ENCODE measurements at regions not wholly inside any gene's neighbourhood (a gene's known extent, or its start where the extent isn't known, plus 50 kb on each side); places are given as distances from the start of the nearest gene placed in this dataset.

GRCh38 chr13:47418206-47418920, 521.5 kb upstream of the HTR2A start:
- no peak for DNase-seq

- DNase-seq, result no peak
Observed at GRCh38 chr13:47417485-47417884, 520.6 kb upstream of the HTR2A start.

DNA sequence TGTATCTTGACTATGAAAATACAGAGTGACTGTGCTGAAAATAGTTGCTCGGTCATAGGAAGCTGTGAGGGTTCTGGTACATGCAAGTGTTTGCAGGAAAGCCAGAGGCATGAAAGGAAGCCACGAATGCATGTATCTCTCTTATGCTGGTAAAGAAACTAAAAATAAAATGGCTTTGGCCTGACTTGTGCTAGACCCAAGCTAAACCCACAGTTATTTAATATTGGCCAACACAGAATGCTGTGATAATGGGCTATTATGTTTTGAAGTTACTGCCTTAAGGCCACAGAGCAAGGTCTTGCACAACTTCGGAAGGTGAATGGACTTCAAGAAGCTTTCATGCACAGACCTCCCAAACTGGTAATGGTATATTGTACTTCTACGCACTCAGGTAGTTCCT, 518.2 kb upstream of the HTR2A start:
- DNase-seq, result no peak

- no peak for DNase-seq
Observed at GRCh38 chr13:47413526-47413925, 516.7 kb upstream of the HTR2A start.

GRCh38 chr13:47413112-47413511, 516.3 kb upstream of the HTR2A start:
- DNase-seq, result no peak

- DNase-seq, result no peak
Observed at GRCh38 chr13:47409778-47410177, 512.9 kb upstream of the HTR2A start.

GRCh38 chr13:47408546-47409319, 511.9 kb upstream of the HTR2A start:
- DNase-seq, result no peak

DNA sequence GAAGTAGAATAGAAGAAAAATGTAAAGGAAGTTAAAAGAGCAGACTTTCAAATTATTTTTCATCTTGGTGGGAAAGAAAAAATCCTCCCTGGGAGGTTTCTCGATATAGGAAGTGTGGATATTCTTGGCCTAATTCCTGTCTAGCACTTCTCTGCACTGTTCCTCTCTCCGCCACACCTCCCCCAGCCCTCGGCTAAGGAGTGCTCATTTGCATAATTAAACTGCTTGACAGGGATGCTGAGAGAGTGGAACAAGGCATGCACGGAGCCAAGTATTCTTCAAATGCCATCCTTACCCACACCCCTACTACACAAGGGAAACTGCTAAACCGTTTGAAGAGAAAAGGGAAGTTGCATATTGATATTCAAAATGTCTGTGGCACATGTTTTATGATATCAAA, 511.0 kb upstream of the HTR2A start:
- no peak for DNase-seq

GRCh38 chr13:47399599-47399998, 502.7 kb upstream of the HTR2A start:
- no peak for DNase-seq

DNA sequence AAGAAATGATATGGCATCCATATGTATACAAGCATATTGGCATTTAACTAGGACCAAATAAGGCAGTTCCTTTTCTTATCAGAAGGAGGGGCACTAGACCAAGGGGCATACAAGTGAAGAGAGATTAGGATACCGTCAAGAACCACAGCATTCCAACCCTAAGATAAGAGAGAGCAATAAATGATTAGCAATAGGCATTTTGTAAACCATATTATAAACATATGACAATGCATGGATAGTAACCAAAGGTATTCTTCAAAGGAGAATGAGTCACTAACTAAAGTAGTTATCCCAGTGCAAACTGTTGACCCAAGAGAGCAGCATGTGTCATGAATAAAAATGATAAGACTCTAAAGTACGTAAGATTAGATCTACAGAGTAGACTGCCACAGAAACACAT, 500.9 kb upstream of the HTR2A start:
- DNase-seq, result no peak

- DNase-seq, result no peak
Observed at GRCh38 chr13:47396915-47397314, 500.1 kb upstream of the HTR2A start.

- DNase-seq, result no peak
Observed at GRCh38 chr13:47374741-47375140, 477.9 kb upstream of the HTR2A start.

- no peak for DNase-seq
Observed at GRCh38 chr13:47372751-47373150, 475.9 kb upstream of the HTR2A start.

- no peak for DNase-seq
Observed at GRCh38 chr13:47351798-47352197, 454.9 kb upstream of the HTR2A start.

DNA sequence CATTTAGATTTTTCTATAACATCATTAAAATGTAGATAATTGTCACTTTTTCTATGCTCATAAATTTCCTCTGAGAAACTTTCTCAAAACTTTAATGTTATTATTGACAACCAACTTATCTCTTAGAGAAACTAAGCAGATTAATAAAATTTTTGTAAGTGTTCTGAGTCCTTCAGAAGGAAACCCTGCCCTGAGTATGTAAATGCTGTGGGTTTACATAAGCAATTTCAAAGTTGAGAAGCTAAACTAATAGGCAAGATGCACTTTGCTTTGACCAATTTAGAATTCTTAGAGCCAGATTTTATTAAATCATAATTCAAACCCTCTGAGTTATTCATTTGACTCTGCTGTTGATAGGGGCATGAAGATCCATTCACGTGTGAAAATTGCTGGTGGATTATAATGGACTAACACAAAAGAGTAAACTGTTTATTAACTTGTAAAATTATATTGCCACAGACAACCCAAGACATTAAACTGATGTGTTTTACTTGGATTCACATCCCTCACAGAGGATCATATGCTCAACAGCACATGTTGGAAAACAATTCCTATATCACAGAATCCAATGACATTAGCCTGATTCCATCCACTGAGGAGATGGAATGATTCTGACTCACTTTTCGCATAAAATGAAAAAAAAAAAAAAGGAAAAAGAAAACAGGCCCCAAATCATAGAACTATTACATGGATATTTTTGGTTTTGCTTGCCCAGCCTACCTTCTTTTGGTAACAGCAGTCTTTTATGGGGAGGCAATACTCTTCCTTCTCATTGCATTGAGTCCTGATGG, 453.7 kb upstream of the HTR2A start:
- DNase-seq, result no peak

GRCh38 chr13:47349211-47349610, 452.4 kb upstream of the HTR2A start:
- no peak for DNase-seq

- no peak for DNase-seq
Observed at GRCh38 chr13:47337781-47338507, 441.1 kb upstream of the HTR2A start.

GRCh38 chr13:47334173-47334572, 437.3 kb upstream of the HTR2A start:
- DNase-seq, result no peak

GRCh38 chr13:47332149-47332548, 435.3 kb upstream of the HTR2A start:
- DNase-seq, result no peak

GRCh38 chr13:47330031-47330430, 433.2 kb upstream of the HTR2A start:
- no peak for DNase-seq

- no peak for DNase-seq
Observed at GRCh38 chr13:47327861-47328260, 431.0 kb upstream of the HTR2A start.

DNA sequence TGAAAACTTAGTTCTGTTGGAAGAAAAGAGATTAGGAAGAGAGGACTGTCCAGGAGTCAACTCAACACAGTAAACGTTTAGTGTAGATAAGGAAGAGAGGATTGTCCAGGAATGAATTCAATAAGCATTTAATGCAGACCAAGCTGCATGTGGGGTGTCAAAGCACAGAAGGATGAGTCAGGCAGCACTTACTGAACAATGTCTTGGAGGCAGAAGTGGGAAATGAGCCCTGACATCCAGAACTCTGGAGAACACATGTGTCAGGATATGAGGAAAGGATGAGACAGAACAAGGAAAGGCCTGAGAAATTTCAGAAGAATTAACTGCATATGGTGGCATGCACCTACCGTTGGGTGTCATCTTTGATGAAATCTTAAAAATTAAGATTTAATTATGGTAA, 429.2 kb upstream of the HTR2A start:
- DNase-seq, result no peak

DNA sequence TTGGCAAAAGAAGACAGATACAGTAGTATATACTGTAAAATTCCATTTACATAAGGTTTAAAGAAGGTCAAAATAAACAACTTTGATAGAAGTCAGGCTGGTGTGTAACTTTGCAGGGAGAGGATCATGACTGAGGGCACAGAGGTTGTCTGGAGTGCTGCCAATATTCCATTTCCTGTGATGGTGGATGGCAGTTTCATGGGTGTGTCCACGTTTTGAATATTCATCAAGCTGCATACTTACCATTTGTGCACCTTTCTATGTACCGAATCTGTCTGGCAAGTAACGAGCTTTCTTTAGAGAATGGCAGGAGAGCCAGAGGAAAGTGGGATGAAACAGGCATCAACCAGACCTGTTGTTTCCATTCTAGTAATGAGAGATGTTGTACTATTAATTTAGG, 420.5 kb upstream of the HTR2A start:
- DNase-seq, result no peak

Data from CD4-positive, alpha-beta T cell treated with Interleukin-4 for 1 hour (primary cell).